NB4 (cell line): ENCODE measurements at regions not wholly inside any gene's neighbourhood (a gene's known extent, or its start where the extent isn't known, plus 50 kb on each side); places are given as distances from the start of the nearest gene placed in this dataset.
"Not testable (repeated sequence)": the region's sequence is repeated elsewhere in the genome, so short reads cannot be mapped to it uniquely, and the experiment has no call there.

Experiments
- DNase-seq: peaks from one replicate; pipeline ENCODE4 v3.0.0; 2010; ENCODE audit warnings: low read depth
- H3K4me3 ChIP-seq: one replicate; pipeline ENCODE4 v1.5.1; 2011; ENCODE audit warnings: mild to moderate bottlenecking, low read depth, low read length, moderate library complexity
- CTCF ChIP-seq: IDR thresholded peaks from one replicate; pipeline ENCODE4 v1.5.1; 2012; ENCODE audit warnings: low read depth, low read length
- MAX ChIP-seq: IDR thresholded peaks from 2 replicates; pipeline ENCODE4 v1.6.1; 2011; ENCODE audit warnings: low read depth, low read length
- MYC ChIP-seq: IDR thresholded peaks from 2 replicates; pipeline ENCODE4 v1.6.1; 2011; ENCODE audit warnings: low read depth, low read length
- POLR2A ChIP-seq: IDR thresholded peaks from 2 replicates; pipeline ENCODE4 v1.6.1; 2011; ENCODE audit warnings: mild to moderate bottlenecking; ENCODE audit not compliant: insufficient read length; ENCODE audit errors: extremely low read depth

- no peak for DNase-seq
- TF ChIP-seq MAX: no peak
Observed at GRCh38 chr9:88258601-88259000, 120.3 kb upstream of the SPATA31C2 start.

GRCh38 chr9:88258024-88258423, 119.7 kb upstream of the SPATA31C2 start:
- no peak overlapping the region for H3K4me3 ChIP-seq
- no peak for DNase-seq
- no peak for TF ChIP-seq CTCF
- no peak for TF ChIP-seq MAX
- no peak for TF ChIP-seq MYC

More at GRCh38 chr9:88258601-88259000, 120.3 kb upstream of the SPATA31C2 start:
- no peak overlapping the region for H3K4me3 ChIP-seq

GRCh38 chr9:88256216-88256615, 117.9 kb upstream of the SPATA31C2 start:
- TF ChIP-seq POLR2A (no peak), CTCF (no peak), MYC (no peak), MAX (no peak)
- DNase-seq: no peak
- no peak overlapping the region for H3K4me3 ChIP-seq

DNA sequence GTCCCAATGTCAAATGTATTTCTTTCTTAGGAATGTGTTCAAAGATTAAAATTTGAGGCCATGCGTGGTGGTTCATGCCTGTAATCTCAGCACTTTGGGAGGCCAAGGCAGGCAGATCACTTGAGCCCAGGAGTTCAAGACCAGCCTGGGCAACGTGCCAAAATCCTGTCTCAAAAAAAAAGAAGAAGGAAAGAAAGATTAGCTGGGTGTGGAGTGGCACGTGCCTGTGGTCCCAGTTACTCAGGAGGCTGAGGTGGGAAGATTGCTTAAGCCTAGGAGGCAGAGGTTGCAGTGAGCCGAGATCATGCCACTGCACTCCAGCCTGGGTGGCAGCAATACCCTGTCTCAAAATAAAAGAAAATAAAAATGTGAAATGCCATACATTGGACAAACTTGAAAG, 117.5 kb upstream of the SPATA31C2 start:
- DNase-seq: peak; percentile 25
- H3K4me3 ChIP-seq: not testable (repeated sequence)

- no peak for TF ChIP-seq MYC
- no peak for TF ChIP-seq MAX
- TF ChIP-seq CTCF: no peak
- no peak for TF ChIP-seq POLR2A
- no peak overlapping the region for H3K4me3 ChIP-seq
- no peak for DNase-seq
Observed at GRCh38 chr9:88251903-88252302, 113.6 kb upstream of the SPATA31C2 start.

GRCh38 chr9:88243736-88244135, 105.5 kb upstream of the SPATA31C2 start:
- TF ChIP-seq MYC (no peak), MAX (no peak), POLR2A (no peak), CTCF (no peak)
- no peak overlapping the region for H3K4me3 ChIP-seq
- DNase-seq: no peak

GRCh38 chr9:88242879-88243278, 104.6 kb upstream of the SPATA31C2 start:
- TF ChIP-seq CTCF: no peak
- TF ChIP-seq POLR2A: no peak
- no peak for TF ChIP-seq MYC
- no peak for TF ChIP-seq MAX
- H3K4me3 ChIP-seq: no peak overlapping the region
- no peak for DNase-seq
